SK-N-SH (cell line): ENCODE measurements at regions not wholly inside any gene's neighbourhood (a gene's known extent, or its start where the extent isn't known, plus 50 kb on each side); places are given as distances from the start of the nearest gene placed in this dataset.

Experiments
- CTCF ChIA-PET: fragments of 300-600, 350-600 bp; formaldehyde crosslinking; extraction: SDS; loops from one replicate; lab custom pipeline; 2021; lab: Yijun Ruan, JAX
- POLR2A ChIA-PET: fragments of 350-600 bp; sonication (Branson Sonifier 250); formaldehyde crosslinking; extraction: SDS; loops from one replicate; lab custom pipeline; 2020; ENCODE audit warnings: antibody characterized with exemption, inconsistent platforms; lab: Yijun Ruan, JAX
- DNase-seq: peaks from one replicate; pipeline ENCODE4 v3.0.0; 2012
- H2AFZ ChIP-seq: fragments of 200-600 bp; sonication (generic); 2 replicates; pipeline ENCODE4 v1.8.1; 2016; ENCODE audit warnings: antibody characterized with exemption, mild to moderate bottlenecking, low read depth
- H3F3A ChIP-seq: fragments of 200-600 bp; sonication (generic); replicated peaks from 2 replicates; pipeline ENCODE3; 2016; ENCODE audit warnings: antibody characterized with exemption, mild to moderate bottlenecking; ENCODE audit not compliant: insufficient read depth
- H3K27ac ChIP-seq, 2 experiments: fragments of 200-500 bp in 1 of 2; fragments of 200-600 bp in 1 of 2; sonication (Bioruptor generic) in 1 of 2; sonication (generic), shearing (Covaris generic) in 1 of 2; 2 replicates each; pipeline versions ENCODE4 v1.5.1 to v1.6.1; 2014 to 2016; ENCODE audit warnings: low read depth in 2 of 2, inconsistent platforms in 1 of 2, low read length in 1 of 2, mild to moderate bottlenecking in 1 of 2, mixed read lengths in 1 of 2
- H3K27me3 ChIP-seq: fragments of 200-600 bp; sonication (generic), shearing (Covaris generic); 2 replicates; pipeline ENCODE4 v1.6.1; 2016; ENCODE audit warnings: mixed run types; ENCODE audit not compliant: insufficient read depth
- H3K36me3 ChIP-seq, 2 experiments: fragments of 200-500 bp in 1 of 2; fragments of 200-600 bp in 1 of 2; sonication (Bioruptor generic) in 1 of 2; sonication (generic) in 1 of 2; replicated peaks in 1 of 2; 2 replicates each; pipeline versions ENCODE3 to v1.5.1; 2014 to 2016; ENCODE audit warnings: low read length in 1 of 2, mild to moderate bottlenecking in 1 of 2; ENCODE audit not compliant: insufficient read depth in 2 of 2, control insufficient read depth in 1 of 2
- H3K4me1 ChIP-seq, 2 experiments: fragments of 200-500 bp in 1 of 2; fragments of 200-600 bp in 1 of 2; sonication (Bioruptor generic) in 1 of 2; sonication (generic), shearing (Covaris generic) in 1 of 2; 2 replicates each; pipeline versions ENCODE4 v1.5.1 to v1.6.1; 2014 to 2016; ENCODE audit warnings: low read depth in 1 of 2, low read length in 1 of 2, mixed run types in 1 of 2; ENCODE audit not compliant: insufficient read depth in 2 of 2, control insufficient read depth in 1 of 2
- H3K4me2 ChIP-seq: fragments of 200-600 bp; sonication (generic), shearing (Covaris generic); 2 replicates; pipeline ENCODE4 v1.6.1; 2017; ENCODE audit warnings: mixed run types
- H3K4me3 ChIP-seq, 2 experiments: fragments of 200-500 bp in 1 of 2; fragments of 200-600 bp in 1 of 2; sonication (Bioruptor generic) in 1 of 2; sonication (generic), shearing (Covaris generic) in 1 of 2; 2 replicates each; pipeline versions ENCODE4 v1.5.1 to v1.8.1; 2014 to 2016; ENCODE audit warnings: low read depth in 2 of 2, inconsistent platforms in 1 of 2, low read length in 1 of 2, mild to moderate bottlenecking in 1 of 2, mixed read lengths in 1 of 2, moderate library complexity in 1 of 2
- H3K79me2 ChIP-seq: fragments of 200-600 bp; sonication (generic); 2 replicates; pipeline ENCODE4 v1.8.1; 2017; ENCODE audit warnings: mild to moderate bottlenecking; ENCODE audit not compliant: insufficient read depth
- H3K9ac ChIP-seq: fragments of 200-600 bp; sonication (generic); 2 replicates; pipeline ENCODE4 v1.6.1; 2017; ENCODE audit warnings: mixed run types
- H3K9me2 ChIP-seq: fragments of 200-600 bp; sonication (generic); 2 replicates; pipeline ENCODE4 v1.6.1; 2017; ENCODE audit warnings: mixed run types
- H3K9me3 ChIP-seq: fragments of 200-600 bp; sonication (generic); 2 replicates; pipeline ENCODE4 v1.6.1; 2017; ENCODE audit warnings: mixed run types, mild to moderate bottlenecking, moderate library complexity
- H4K20me1 ChIP-seq: fragments of 200-600 bp; sonication (generic); 2 replicates; pipeline ENCODE4 v1.6.1; 2017; ENCODE audit warnings: mild to moderate bottlenecking, mixed run types; ENCODE audit not compliant: insufficient read depth
- EP300 ChIP-seq, 2 experiments: IDR thresholded peaks; 2 replicates each; pipeline versions ENCODE4 v1.4.0 to v1.6.1; 2012; ENCODE audit warnings: borderline replicate concordance in 1 of 2, low read depth in 1 of 2, low read length in 1 of 2
- EZH2phosphoT487 ChIP-seq: fragments of 200-600 bp; sonication (generic); IDR thresholded peaks from 2 replicates; pipeline ENCODE4 v1.6.1; 2017; ENCODE audit warnings: low read depth, mixed run types, mild to moderate bottlenecking, antibody characterized with exemption, moderate library complexity, borderline replicate concordance
- FOXM1 ChIP-seq: IDR thresholded peaks from 2 replicates; pipeline ENCODE4 v1.4.0; 2012; ENCODE audit warnings: low read depth, mild to moderate bottlenecking
- GATA2 ChIP-seq: sonication (generic); formaldehyde crosslinking; IDR thresholded peaks from 2 replicates; pipeline ENCODE4 v1.5.0; 2020; ENCODE audit warnings: mild to moderate bottlenecking, missing genetic modification reagents
- JUND ChIP-seq: IDR thresholded peaks from 2 replicates; pipeline ENCODE4 v1.4.0; 2012
- MXI1 ChIP-seq: IDR thresholded peaks from 2 replicates; pipeline ENCODE4 v1.6.1; 2012; ENCODE audit warnings: mild to moderate bottlenecking, low read depth, low read length, improper control_type of control experiment
- NRF1 ChIP-seq: IDR thresholded peaks from 2 replicates; pipeline ENCODE4 v1.6.1; 2012; ENCODE audit warnings: low read depth, mild to moderate bottlenecking, low read length
- RAD21 ChIP-seq: IDR thresholded peaks from 2 replicates; pipeline ENCODE4 v1.6.1; 2012; ENCODE audit warnings: mild to moderate bottlenecking, low read length
- RFX5 ChIP-seq: IDR thresholded peaks from 2 replicates; pipeline ENCODE4 v1.6.1; 2012; ENCODE audit warnings: mild to moderate bottlenecking, improper control_type of control experiment, low read length
- RXRA ChIP-seq: IDR thresholded peaks from 2 replicates; pipeline ENCODE4 v1.4.0; 2012; ENCODE audit warnings: low read depth, mild to moderate bottlenecking, borderline replicate concordance
- SIN3A ChIP-seq: IDR thresholded peaks from 2 replicates; pipeline ENCODE4 v1.6.1; 2012; ENCODE audit warnings: low read depth, mild to moderate bottlenecking, low read length, moderate library complexity, borderline replicate concordance
- SMC3 ChIP-seq: IDR thresholded peaks from 2 replicates; pipeline ENCODE4 v1.6.1; 2012; ENCODE audit warnings: low read depth, low read length, improper control_type of control experiment
- TEAD4 ChIP-seq: IDR thresholded peaks from 2 replicates; pipeline ENCODE4 v1.4.0; 2012; ENCODE audit warnings: mild to moderate bottlenecking, borderline replicate concordance; ENCODE audit not compliant: insufficient read depth
- YY1 ChIP-seq: IDR thresholded peaks from 2 replicates; pipeline ENCODE4 v1.4.0; 2012; ENCODE audit warnings: low read depth, mild to moderate bottlenecking
- WGBS: methylation state at CpG from one replicate; pipeline ENCODE4 v1.1.6; 2017; ENCODE audit warnings: low lambda C conversion rate; 5-methylcytosine and 5-hydroxymethylcytosine counted together
- TF ChIP-seq, protein P1 (sequence below): IDR thresholded peaks from 2 replicates; pipeline ENCODE4 v1.4.0; 2012; ENCODE audit warnings: low read depth, borderline replicate concordance
- TF ChIP-seq, protein P2 (sequence below): IDR thresholded peaks from 2 replicates; pipeline ENCODE4; 2012
- TF ChIP-seq, protein P3 (sequence below): fragments of 150-350 bp; IDR thresholded peaks from 2 replicates; pipeline ENCODE4 v1.6.1; 2016; ENCODE audit warnings: mild to moderate bottlenecking, low read depth, low read length

DNA sequence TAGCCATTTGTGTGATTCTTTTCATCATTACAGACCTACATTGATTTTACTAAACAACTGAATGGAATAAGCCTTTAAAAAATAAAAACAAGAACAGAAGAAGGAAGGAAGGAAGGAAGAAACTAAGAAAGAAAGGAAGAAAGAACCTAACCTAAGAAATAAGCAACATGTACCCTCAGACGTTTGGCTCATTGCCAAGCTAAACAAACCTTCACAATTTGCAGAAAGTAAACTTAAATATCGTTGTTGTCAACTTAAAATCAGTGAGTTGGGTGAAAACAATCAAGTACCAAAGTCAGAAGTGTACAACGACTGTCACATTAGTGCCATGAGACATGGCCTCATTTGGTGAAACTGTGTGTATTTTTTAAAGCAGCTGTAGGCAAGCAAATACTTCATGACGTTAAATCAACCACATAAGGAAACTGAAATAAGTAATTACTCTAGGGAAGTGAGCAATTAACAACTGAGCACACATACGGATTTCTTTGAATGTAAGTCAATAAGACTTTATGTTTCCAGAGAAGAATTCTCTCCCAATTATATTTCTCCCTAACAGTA is 313.1 kb upstream of the TMPRSS15 start:
- H3K4me2 ChIP-seq: no peak overlapping the region
- no peaks in the 10 kb centered on the region for H3F3A ChIP-seq
- H3K79me2 ChIP-seq: no peaks in the 10 kb centered on the region
- no peak overlapping the region for H3K4me3 ChIP-seq
- no peak for DNase-seq
- H4K20me1 ChIP-seq: no peaks in the 10 kb centered on the region
- no peaks in the 10 kb centered on the region for H3K4me1 ChIP-seq
- WGBS: under 1% methylated on average over 5 of the region's 5 CpGs
- no peaks in the 10 kb centered on the region for H3K36me3 ChIP-seq
- no peak overlapping the region for H2AFZ ChIP-seq
- H3K9ac ChIP-seq: no peak overlapping the region
- H3K27me3 ChIP-seq: no peaks in the 10 kb centered on the region
- POLR2A ChIA-PET: no interaction called here
- H3K27ac ChIP-seq: no peak overlapping the region
- CTCF ChIA-PET: no interaction called here
- TF ChIP-seq EZH2phosphoT487 (no peak), SMC3 (no peak)
- TF ChIP-seq, protein P1, sequence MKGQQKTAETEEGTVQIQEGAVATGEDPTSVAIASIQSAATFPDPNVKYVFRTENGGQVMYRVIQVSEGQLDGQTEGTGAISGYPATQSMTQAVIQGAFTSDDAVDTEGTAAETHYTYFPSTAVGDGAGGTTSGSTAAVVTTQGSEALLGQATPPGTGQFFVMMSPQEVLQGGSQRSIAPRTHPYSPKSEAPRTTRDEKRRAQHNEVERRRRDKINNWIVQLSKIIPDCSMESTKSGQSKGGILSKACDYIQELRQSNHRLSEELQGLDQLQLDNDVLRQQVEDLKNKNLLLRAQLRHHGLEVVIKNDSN: no peak
- no peaks in the 10 kb centered on the region for H3K9me2 ChIP-seq
- no peaks in the 10 kb centered on the region for H3K9me3 ChIP-seq

DNA sequence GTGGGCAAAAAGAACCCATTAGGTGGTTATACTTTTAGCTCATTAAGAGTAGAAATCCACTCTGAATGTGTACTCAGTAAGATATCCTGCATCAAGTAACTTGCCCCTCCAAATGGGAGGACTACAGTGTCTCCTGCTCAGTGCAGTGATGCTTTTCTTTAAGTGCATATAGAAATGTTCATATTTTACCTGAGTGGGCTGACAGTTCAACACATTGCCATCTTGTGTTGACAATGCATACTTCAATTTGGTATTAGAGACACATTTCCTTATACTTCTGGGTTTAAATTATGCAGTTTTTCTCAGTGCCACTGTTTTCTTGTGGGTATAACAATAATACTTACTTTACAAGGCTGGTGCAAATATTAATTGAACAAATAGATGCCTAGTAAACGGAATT is 318.6 kb upstream of the TMPRSS15 start:
- no peaks in the 10 kb centered on the region for H3K36me3 ChIP-seq
- H3K9me2 ChIP-seq: no peaks in the 10 kb centered on the region
- no peak overlapping the region for H3K4me3 ChIP-seq
- POLR2A ChIA-PET: no interaction called here
- H3K27me3 ChIP-seq: no peaks in the 10 kb centered on the region
- no peak for DNase-seq
- TF ChIP-seq GATA2: no peak
- no peak for TF ChIP-seq TEAD4
- no peak for TF ChIP-seq EP300 (IDR thresholded peaks at IDR 0.05; ENCODE audit: borderline replicate concordance in 1 of 2, low read depth in 1 of 2, low read length in 1 of 2)
- TF ChIP-seq, all 33 proteins: peak for 0
- Histone ChIP-seq H3K9ac (no peak overlapping the region), H3K9me3 (no peaks in the 10 kb centered on the region), H3F3A (no peaks in the 10 kb centered on the region), H3K27ac (no peak overlapping the region), H3K4me2 (no peak overlapping the region), H3K79me2 (no peaks in the 10 kb centered on the region), H2AFZ (no peak overlapping the region), H3K4me1 (no peaks in the 10 kb centered on the region), H4K20me1 (no peaks in the 10 kb centered on the region)
- CTCF ChIA-PET: no interaction called here
- 2% methylated on average over 1 of the region's 1 CpG for WGBS

DNA sequence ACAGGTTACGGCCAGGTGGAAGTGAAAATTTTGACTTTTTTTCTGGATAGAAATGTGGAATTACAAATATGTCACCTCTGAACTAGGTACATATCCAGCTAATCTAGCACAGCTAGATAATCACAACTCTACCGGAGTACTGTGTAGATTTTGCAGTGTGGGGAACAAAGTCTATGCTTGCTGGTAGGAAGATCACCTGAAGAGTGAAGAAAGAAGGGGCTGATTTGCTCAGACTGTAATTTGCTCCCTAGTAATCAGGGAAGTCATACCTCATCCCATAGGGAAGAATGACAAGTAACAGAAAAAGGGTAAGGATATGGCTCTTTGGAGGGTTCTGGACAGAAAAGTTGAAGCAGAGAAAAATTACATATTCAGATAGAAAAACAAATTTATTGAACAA is 319.6 kb upstream of the TMPRSS15 start:
- Histone ChIP-seq H3K36me3 (no peaks in the 10 kb centered on the region), H3K4me1 (no peaks in the 10 kb centered on the region), H4K20me1 (no peaks in the 10 kb centered on the region), H3K9me2 (no peaks in the 10 kb centered on the region), H3K4me3 (no peak overlapping the region), H3K27me3 (no peaks in the 10 kb centered on the region), H3K9me3 (no peaks in the 10 kb centered on the region), H3K4me2 (no peak overlapping the region), H2AFZ (no peak overlapping the region), H3K9ac (no peak overlapping the region), H3F3A (no peaks in the 10 kb centered on the region), H3K79me2 (no peaks in the 10 kb centered on the region), H3K27ac (no peak overlapping the region)
- TF ChIP-seq GATA2: no peak
- TF ChIP-seq RXRA: no peak
- TF ChIP-seq, protein P2, sequence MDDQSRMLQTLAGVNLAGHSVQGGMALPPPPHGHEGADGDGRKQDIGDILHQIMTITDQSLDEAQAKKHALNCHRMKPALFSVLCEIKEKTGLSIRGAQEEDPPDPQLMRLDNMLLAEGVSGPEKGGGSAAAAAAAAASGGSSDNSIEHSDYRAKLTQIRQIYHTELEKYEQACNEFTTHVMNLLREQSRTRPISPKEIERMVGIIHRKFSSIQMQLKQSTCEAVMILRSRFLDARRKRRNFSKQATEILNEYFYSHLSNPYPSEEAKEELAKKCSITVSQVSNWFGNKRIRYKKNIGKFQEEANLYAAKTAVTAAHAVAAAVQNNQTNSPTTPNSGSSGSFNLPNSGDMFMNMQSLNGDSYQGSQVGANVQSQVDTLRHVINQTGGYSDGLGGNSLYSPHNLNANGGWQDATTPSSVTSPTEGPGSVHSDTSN: no peak
- no peak for TF ChIP-seq TEAD4
- TF ChIP-seq EP300 (IDR thresholded peaks at IDR 0.05; ENCODE audit: borderline replicate concordance in 1 of 2, low read depth in 1 of 2, low read length in 1 of 2): no peak
- TF ChIP-seq, protein P1: no peak
- TF ChIP-seq YY1: no peak
- TF ChIP-seq, protein P3, sequence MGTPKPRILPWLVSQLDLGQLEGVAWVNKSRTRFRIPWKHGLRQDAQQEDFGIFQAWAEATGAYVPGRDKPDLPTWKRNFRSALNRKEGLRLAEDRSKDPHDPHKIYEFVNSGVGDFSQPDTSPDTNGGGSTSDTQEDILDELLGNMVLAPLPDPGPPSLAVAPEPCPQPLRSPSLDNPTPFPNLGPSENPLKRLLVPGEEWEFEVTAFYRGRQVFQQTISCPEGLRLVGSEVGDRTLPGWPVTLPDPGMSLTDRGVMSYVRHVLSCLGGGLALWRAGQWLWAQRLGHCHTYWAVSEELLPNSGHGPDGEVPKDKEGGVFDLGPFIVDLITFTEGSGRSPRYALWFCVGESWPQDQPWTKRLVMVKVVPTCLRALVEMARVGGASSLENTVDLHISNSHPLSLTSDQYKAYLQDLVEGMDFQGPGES: no peak
- TF ChIP-seq RFX5: no peak
- no peak for TF ChIP-seq NRF1
- TF ChIP-seq EZH2phosphoT487: no peak
- no peak for TF ChIP-seq JUND
- no peak for TF ChIP-seq SIN3A
- no peak for TF ChIP-seq RAD21
- TF ChIP-seq FOXM1: no peak
- TF ChIP-seq MXI1: no peak
- ChIA-PET POLR2A (no interaction called here), CTCF (no interaction called here)
- DNase-seq: no peak
- WGBS: 8% methylated on average over 2 of the region's 2 CpGs
